H7 (cell line): ENCODE measurements at regions not wholly inside any gene's neighbourhood (a gene's known extent, or its start where the extent isn't known, plus 50 kb on each side); places are given as distances from the start of the nearest gene placed in this dataset.

ENCODE experiments used
- DNase-seq: peaks from one replicate; pipeline ENCODE4 v3.0.0; 2012
- H3K27me3 ChIP-seq: 2 replicates; pipeline ENCODE4 v1.6.0; 2011; ENCODE audit warnings: mild to moderate bottlenecking, low read length; ENCODE audit not compliant: control insufficient read depth, insufficient read depth
- H3K36me3 ChIP-seq: replicated peaks from 2 replicates; pipeline ENCODE4 v1.5.1; 2011; ENCODE audit warnings: low read length; ENCODE audit not compliant: control insufficient read depth, insufficient read depth
- H3K4me3 ChIP-seq: 2 replicates; pipeline ENCODE4 v1.5.1; 2011; ENCODE audit warnings: low read depth, mild to moderate bottlenecking, control low read depth, low read length, moderate library complexity; ENCODE audit not compliant: insufficient read depth

DNA sequence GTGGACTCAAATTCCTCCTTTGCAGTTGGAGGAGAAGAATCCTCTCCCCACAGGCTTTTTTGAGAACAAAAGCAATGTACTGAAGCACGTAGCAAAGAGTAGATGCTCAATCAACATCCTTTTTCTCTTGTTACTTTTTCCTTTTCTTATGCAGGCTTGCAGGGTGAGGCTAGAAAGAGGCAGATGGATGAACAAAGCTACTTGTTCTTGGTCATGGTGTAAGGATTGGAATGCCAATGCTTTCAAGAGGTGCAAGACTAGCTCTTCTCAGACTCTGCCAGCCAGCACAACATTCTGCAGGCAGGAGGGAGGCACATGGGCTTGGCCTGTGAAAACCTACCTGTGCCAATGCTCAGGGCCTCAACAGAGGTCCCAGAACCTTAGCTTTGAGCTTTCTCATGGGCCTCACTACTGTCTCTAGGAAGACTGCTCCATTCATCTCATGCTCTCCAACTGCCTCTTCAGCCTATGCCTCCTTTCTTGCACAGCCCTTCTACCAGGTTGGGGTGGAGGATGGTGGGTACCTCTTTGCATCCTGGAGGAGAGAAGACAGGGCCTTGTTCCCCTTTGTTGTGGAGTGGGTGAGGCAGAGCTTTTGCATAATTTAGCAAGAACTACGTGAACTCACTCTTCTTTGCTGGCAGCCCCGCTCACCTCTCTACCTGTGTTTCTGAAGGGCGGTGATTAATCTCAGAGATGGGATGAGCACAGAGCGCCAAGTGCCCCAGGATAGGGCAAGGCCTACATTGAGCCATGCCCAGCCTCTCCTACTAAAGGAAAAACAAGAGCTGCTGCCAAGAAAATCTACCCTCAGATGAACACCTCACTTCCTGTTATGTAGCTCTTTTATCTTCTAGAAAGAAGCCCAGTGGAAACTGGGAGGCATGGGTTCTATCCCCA lies 1119.7 kb downstream of the VRK1 start:
- Histone ChIP-seq H3K36me3 (no peaks in the 10 kb centered on the region), H3K27me3 (no peaks in the 10 kb centered on the region), H3K4me3 (no peak overlapping the region)
- no peak for DNase-seq

- DNase-seq, result no peak
- no peak overlapping the region for H3K4me3 ChIP-seq
- no peaks in the 10 kb centered on the region for H3K27me3 ChIP-seq
- H3K36me3 ChIP-seq, result no peaks in the 10 kb centered on the region
These were observed 1123.0 kb downstream of the VRK1 start for GRCh38 chr14:97920201-97920600.

GRCh38 chr14:97921296-97921695 lies 1124.1 kb downstream of the VRK1 start:
- no peaks in the 10 kb centered on the region for H3K36me3 ChIP-seq
- no peak for DNase-seq

DNA sequence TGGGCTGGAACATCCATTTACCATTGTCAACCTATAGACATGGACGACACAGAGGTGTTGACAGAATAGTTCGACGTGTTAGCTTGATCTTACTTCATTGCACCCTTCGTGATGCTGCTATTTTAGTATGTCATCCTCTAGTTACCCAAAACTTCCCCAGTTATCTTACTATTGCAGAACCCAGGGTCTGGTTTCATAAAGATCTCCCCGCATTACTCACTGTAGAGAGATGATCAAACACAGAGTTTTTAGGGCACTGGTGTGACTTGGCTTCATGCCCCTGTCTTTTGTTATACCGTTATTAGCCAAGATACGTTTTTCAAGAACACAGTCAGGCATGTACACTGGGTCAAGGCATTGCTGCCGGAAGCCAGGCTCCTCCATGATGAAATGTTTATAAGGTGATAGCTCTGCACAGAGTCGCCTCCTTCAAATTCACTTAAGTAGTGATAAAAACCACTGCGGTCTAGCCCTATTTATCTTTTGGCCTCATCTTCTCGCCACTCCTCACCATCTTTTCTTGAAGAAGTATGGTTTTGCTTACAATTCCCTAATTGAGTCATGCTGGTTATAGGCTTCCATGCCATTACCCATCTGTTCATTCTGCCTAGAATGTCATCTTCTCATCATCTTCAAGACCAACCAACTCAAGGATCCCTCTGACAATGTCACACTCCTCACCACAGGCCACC lies 1127.9 kb downstream of the VRK1 start:
- Histone ChIP-seq H3K36me3 (no peaks in the 10 kb centered on the region), H3K27me3 (no peaks in the 10 kb centered on the region), H3K4me3 (no peak overlapping the region)
- no peak for DNase-seq

More at GRCh38 chr14:97921296-97921695, 1124.1 kb downstream of the VRK1 start:
- no peak overlapping the region for H3K4me3 ChIP-seq
- no peaks in the 10 kb centered on the region for H3K27me3 ChIP-seq

GRCh38 chr14:97930166-97930565 lies 1133.0 kb downstream of the VRK1 start:
- H3K4me3 ChIP-seq, result no peak overlapping the region
- no peaks in the 10 kb centered on the region for H3K27me3 ChIP-seq
- DNase-seq, result no peak
- H3K36me3 ChIP-seq, result no peaks in the 10 kb centered on the region

DNA sequence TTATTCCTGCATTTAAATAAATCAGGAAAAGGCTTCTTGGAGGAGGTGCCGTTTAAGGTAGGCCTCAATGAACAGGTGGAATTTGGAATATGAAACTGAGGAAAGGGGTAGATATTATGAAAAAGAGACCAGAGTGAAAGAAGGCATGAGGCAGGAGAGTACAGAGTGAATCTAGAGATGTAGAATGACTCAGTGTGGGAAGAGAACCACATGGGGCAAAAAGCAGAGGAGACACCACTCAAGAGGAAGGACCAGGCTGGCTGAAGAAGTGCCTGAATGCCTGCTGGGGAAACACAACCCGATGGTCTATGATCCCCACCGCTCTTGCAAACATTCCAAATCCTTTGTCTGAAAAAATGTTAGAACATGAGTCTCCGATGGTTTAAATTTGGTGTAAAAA lies 1134.1 kb downstream of the VRK1 start:
- H3K27me3 ChIP-seq, result no peaks in the 10 kb centered on the region
- no peak for DNase-seq
- no peak overlapping the region for H3K4me3 ChIP-seq
- no peaks in the 10 kb centered on the region for H3K36me3 ChIP-seq

DNA sequence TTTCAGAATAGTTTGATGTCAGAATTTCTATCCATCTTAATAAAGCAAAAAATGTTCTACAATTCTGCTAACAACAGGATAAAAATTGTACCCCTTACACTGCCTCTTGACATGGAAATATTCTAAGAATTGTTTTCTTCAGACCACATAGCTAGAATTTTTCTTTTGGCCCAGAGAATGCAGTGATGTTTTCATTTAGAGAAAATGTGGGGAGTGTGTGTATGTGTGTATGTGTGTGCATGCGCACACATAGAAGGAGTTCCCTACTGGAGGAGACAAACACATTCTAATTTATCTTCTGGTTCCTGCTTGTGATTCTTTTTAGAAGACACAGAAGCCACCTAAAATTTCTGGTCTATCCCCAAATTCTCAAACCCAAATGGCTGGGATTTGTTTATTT lies 1145.7 kb downstream of the VRK1 start:
- Histone ChIP-seq H3K4me3 (no peak overlapping the region), H3K27me3 (no peaks in the 10 kb centered on the region), H3K36me3 (no peaks in the 10 kb centered on the region)
- DNase-seq, result no peak

GRCh38 chr14:97943619-97944018 lies 1146.4 kb downstream of the VRK1 start:
- no peaks in the 10 kb centered on the region for H3K27me3 ChIP-seq
- no peak overlapping the region for H3K4me3 ChIP-seq
- no peaks in the 10 kb centered on the region for H3K36me3 ChIP-seq
- no peak for DNase-seq

DNA sequence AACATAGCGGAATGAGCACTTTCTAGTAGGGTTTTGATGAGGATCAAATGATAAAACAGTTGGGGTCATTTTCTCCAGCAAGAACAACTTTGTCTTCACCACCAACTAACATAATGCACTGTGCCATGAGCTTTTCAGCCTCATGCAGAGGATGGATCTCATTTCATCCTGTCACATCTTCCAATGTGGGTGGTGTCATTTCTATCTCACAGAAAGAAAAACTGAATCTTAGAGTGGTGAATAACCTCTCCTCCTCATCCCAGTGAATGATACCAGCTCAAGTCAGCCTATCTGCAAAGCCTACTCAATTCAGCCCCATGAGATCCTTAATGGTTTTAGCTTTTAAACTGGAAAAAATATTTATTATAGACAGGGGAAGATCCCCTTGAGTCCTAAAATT lies 1147.2 kb downstream of the VRK1 start:
- no peak for DNase-seq
- no peaks in the 10 kb centered on the region for H3K27me3 ChIP-seq
- no peak overlapping the region for H3K4me3 ChIP-seq
- no peaks in the 10 kb centered on the region for H3K36me3 ChIP-seq

- H3K36me3 ChIP-seq, result no peaks in the 10 kb centered on the region
- H3K4me3 ChIP-seq, result no peak overlapping the region
- no peaks in the 10 kb centered on the region for H3K27me3 ChIP-seq
- no peak for DNase-seq
These were observed 1148.4 kb downstream of the VRK1 start for GRCh38 chr14:97945631-97946030.

DNA sequence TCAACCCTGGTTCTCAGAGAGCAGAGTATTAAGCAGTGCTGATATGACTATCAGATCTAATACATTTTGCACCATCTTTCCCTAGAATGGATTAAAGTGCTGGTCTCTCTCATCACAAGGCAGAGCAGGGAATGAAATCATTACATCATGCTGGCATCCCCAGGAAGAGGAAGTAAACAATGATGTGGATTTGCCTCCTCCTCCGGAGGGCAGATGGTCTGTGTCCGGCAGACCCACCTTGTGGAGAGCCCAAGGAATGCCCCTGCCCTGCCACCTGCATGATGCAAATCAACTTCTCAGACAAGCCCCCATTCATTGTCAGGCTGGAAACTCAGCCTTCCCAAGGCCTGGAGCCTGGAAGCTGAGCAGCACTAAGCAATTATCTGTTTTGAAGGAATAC lies 1149.1 kb downstream of the VRK1 start:
- Histone ChIP-seq H3K27me3 (no peaks in the 10 kb centered on the region), H3K36me3 (no peaks in the 10 kb centered on the region), H3K4me3 (no peak overlapping the region)
- peak; percentile 56 for DNase-seq

GRCh38 chr14:97946641-97947040 lies 1149.5 kb downstream of the VRK1 start:
- no peak overlapping the region for H3K4me3 ChIP-seq
- no peak for DNase-seq
- H3K36me3 ChIP-seq, result no peaks in the 10 kb centered on the region
- H3K27me3 ChIP-seq, result no peaks in the 10 kb centered on the region

- H3K27me3 ChIP-seq, result no peaks in the 10 kb centered on the region
- H3K36me3 ChIP-seq, result no peaks in the 10 kb centered on the region
- DNase-seq, result no peak
- no peak overlapping the region for H3K4me3 ChIP-seq
These were observed 1151.7 kb downstream of the VRK1 start for GRCh38 chr14:97948841-97949240.

- DNase-seq, result no peak
- Histone ChIP-seq H3K4me3 (no peak overlapping the region), H3K36me3 (no peaks in the 10 kb centered on the region)
These were observed 1159.6 kb downstream of the VRK1 start for GRCh38 chr14:97956581-97957340.

GRCh38 chr14:97959251-97959650 lies 1162.1 kb downstream of the VRK1 start:
- Histone ChIP-seq H3K27me3 (no peaks in the 10 kb centered on the region), H3K36me3 (no peaks in the 10 kb centered on the region), H3K4me3 (no peak overlapping the region)
- no peak for DNase-seq

More at GRCh38 chr14:97956581-97957340, 1159.6 kb downstream of the VRK1 start:
- H3K27me3 ChIP-seq, result no peaks in the 10 kb centered on the region
